Ovary (tissue), 7 donors: ENCODE measurements at regions not wholly inside any gene's neighbourhood (a gene's known extent, or its start where the extent isn't known, plus 50 kb on each side); places are given as distances from the start of the nearest gene placed in this dataset.

Experiments
- DNase-seq, 5 donors: peaks; one replicate each; pipeline ENCODE4 v3.0.0-alpha.2; 2019 to 2020
- H3K27ac ChIP-seq, 2 donors: fragments of 200-600 bp; one replicate each; pipeline versions ENCODE4 v1.5.1 to v1.8.0; 2019 to 2022
- H3K27me3 ChIP-seq: fragments of 200-600 bp; one replicate; pipeline ENCODE4 v1.8.0; 2022
- H3K36me3 ChIP-seq: fragments of 200-600 bp; sonication (generic); one replicate; pipeline ENCODE4 v1.5.1; 2019
- H3K4me1 ChIP-seq: one replicate; pipeline ENCODE4 v1.8.1; 2013; ENCODE audit warnings: mild to moderate bottlenecking, moderate library complexity; ENCODE audit not compliant: insufficient read depth
- H3K4me3 ChIP-seq: fragments of 200-600 bp; sonication (generic); one replicate; pipeline ENCODE4 v1.5.1; 2017
- H3K9me3 ChIP-seq, 2 donors: fragments of 200-600 bp in 1 of 2; sonication (generic) in 1 of 2; one replicate each; pipeline versions ENCODE4 v1.5.1 to v1.8.1; 2013 to 2019; ENCODE audit warnings: mild to moderate bottlenecking in 1 of 2, moderate library complexity in 1 of 2
- CTCF ChIP-seq, 3 donors: fragments of 450-650 bp in 2 of 3; fragments of 200-600 bp in 1 of 3; IDR thresholded peaks; one replicate each; pipeline versions ENCODE4 v1.5.1 to v1.8.0; 2016 to 2022; ENCODE audit warnings: antibody characterized with exemption in 3 of 3, mild to moderate bottlenecking in 1 of 3
- EP300 ChIP-seq: sonication (generic); formaldehyde crosslinking; IDR thresholded peaks from one replicate; pipeline ENCODE4 v1.6.1; 2017; ENCODE audit warnings: antibody characterized with exemption
- POLR2A ChIP-seq: fragments of 450-650 bp; IDR thresholded peaks from one replicate; pipeline ENCODE4 v1.6.1; 2017; ENCODE audit warnings: antibody characterized with exemption, mild to moderate bottlenecking, moderate library complexity
- WGBS, 3 donors: extraction: QIAGEN DNeasy Blood & Tissue Kit in 1 of 3; methylation state at CpG; one replicate each; pipeline versions ENCODE4 v1.1.5 to v1.1.7; 2013 to 2017; 5-methylcytosine and 5-hydroxymethylcytosine counted together
- intact Hi-C, 4 donors: fragments of 100-400 bp; cut with DNase I; formaldehyde crosslinking; loops; one replicate each; pipeline versions ENCODE4 v1.11.0 to v1.15.1; 2022 to 2023
- donor health status: DM: no; HTN: no; CAD: no; lungs with moderate emphysema.
- donor health status: DM: no; HTN: no; CAD: no.
- donor health status: Bipolar disorder and iron deficiency.
- donor health status: DM: no; HTN: no; CAD: no.
- donor health status: DM: yes; HTN: yes; CAD: no.

- TF ChIP-seq POLR2A = no peak
- TF ChIP-seq CTCF (IDR thresholded peaks at IDR 0.05) = no peak
- no peak for TF ChIP-seq EP300
- Histone ChIP-seq H3K36me3 (no peaks in the 10 kb centered on the region), H3K4me3 (no peak overlapping the region), H3K27me3 (no peaks in the 10 kb centered on the region), H3K9me3 (no peaks in the 10 kb centered on the region), H3K4me1 (no peaks in the 10 kb centered on the region), H3K27ac (no peak overlapping the region)
- intact Hi-C loops = no loop called here
- WGBS, 3 donors = 57 to 60% (median 60%) methylated on average over 3 of the region's 3 CpGs
- DNase-seq = no peak
Observed at GRCh38 chr5:8114597-8115266, 245.8 kb downstream of the MTRR start.

- Histone ChIP-seq H3K27ac (no peak overlapping the region), H3K4me3 (no peak overlapping the region), H3K27me3 (no peaks in the 10 kb centered on the region), H3K4me1 (no peaks in the 10 kb centered on the region), H3K36me3 (no peaks in the 10 kb centered on the region), H3K9me3 (no peaks in the 10 kb centered on the region)
- WGBS, 3 donors = 44 to 52% (median 49%) methylated on average over 3 of the region's 3 CpGs
- intact Hi-C loops = no loop called here
- DNase-seq = no peak
- no peak for TF ChIP-seq CTCF (IDR thresholded peaks at IDR 0.05)
- TF ChIP-seq EP300 = no peak
- no peak for TF ChIP-seq POLR2A
Observed at GRCh38 chr5:8123559-8123958, 254.6 kb downstream of the MTRR start.

- no peak overlapping the region for H3K4me3 ChIP-seq
- H3K36me3 ChIP-seq = no peaks in the 10 kb centered on the region
- no peak overlapping the region for H3K27ac ChIP-seq
- H3K4me1 ChIP-seq = no peaks in the 10 kb centered on the region
- no peaks in the 10 kb centered on the region for H3K9me3 ChIP-seq
- H3K27me3 ChIP-seq = no peaks in the 10 kb centered on the region
- no peak for TF ChIP-seq POLR2A
- no peak for TF ChIP-seq EP300
- no peak for TF ChIP-seq CTCF (IDR thresholded peaks at IDR 0.05)
- 87 to 94% (median 88%) methylated on average over 5 of the region's 5 CpGs for WGBS, 3 donors
- DNase-seq = no peak
- intact Hi-C loops = no loop called here
Observed at GRCh38 chr5:8134609-8135008, 265.7 kb downstream of the MTRR start.

- WGBS, 3 donors = 30 to 44% (median 43%) methylated on average over 4 of the region's 4 CpGs
- intact Hi-C loops = no loop called here
- TF ChIP-seq CTCF (IDR thresholded peaks at IDR 0.05) = no peak
- TF ChIP-seq EP300 = no peak
- TF ChIP-seq POLR2A = no peak
- Histone ChIP-seq H3K9me3 (no peaks in the 10 kb centered on the region), H3K27ac (no peak overlapping the region), H3K4me1 (no peaks in the 10 kb centered on the region), H3K36me3 (no peaks in the 10 kb centered on the region), H3K27me3 (no peaks in the 10 kb centered on the region), H3K4me3 (no peak overlapping the region)
- DNase-seq = no peak
Observed at GRCh38 chr5:8135742-8136141, 266.8 kb downstream of the MTRR start.
